Adipocyte (in vitro differentiated cells): ENCODE measurements at regions not wholly inside any gene's neighbourhood (a gene's known extent, or its start where the extent isn't known, plus 50 kb on each side); places are given as distances from the start of the nearest gene placed in this dataset.

Experiments used
- DNase-seq: peaks from one replicate; pipeline ENCODE4 v3.0.0-alpha.2; 2015; ENCODE audit warnings: low read depth
- H3K27me3 ChIP-seq: replicated peaks from 2 replicates; pipeline ENCODE4 v1.7.0; 2013; ENCODE audit warnings: mild to moderate bottlenecking, low read length, moderate library complexity; ENCODE audit not compliant: control insufficient read depth, insufficient read depth
- H3K36me3 ChIP-seq: 2 replicates; pipeline ENCODE4 v1.7.0; 2013; ENCODE audit warnings: low read length, mild to moderate bottlenecking, moderate library complexity; ENCODE audit not compliant: control insufficient read depth, insufficient read depth, severe bottlenecking
- H3K4me1 ChIP-seq: 2 replicates; pipeline ENCODE4 v1.7.0; 2013; ENCODE audit warnings: mild to moderate bottlenecking, low read length, moderate library complexity; ENCODE audit not compliant: control insufficient read depth, insufficient read depth
- H3K4me3 ChIP-seq: 2 replicates; pipeline ENCODE4 v1.7.0; 2013; ENCODE audit warnings: mild to moderate bottlenecking, low read length, moderate library complexity
- H3K9ac ChIP-seq: 2 replicates; pipeline ENCODE4 v1.7.0; 2013; ENCODE audit warnings: mild to moderate bottlenecking, low read length, moderate library complexity
- H3K9me3 ChIP-seq: 2 replicates; pipeline ENCODE4 v1.7.0; 2013; ENCODE audit warnings: mild to moderate bottlenecking, low read length, moderate library complexity; ENCODE audit not compliant: control insufficient read depth

DNA sequence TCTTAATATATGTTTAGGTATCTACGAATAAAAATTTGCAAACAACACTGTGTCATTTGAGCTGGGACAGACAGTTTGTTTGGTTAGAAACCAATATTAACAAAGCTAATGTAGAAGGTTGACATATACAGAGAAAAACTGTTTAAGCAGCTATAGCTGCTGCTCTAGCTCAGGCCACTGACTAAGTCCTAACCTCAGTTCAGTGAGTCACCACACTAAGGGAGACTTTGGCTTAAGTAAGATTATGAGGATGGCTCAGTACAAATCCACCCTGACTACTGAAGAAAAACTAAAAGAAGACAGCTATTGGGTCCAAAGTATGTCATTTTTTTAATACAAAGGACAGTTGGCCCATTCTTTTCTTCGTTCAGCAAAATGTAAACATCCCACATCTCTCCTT, 717.3 kb upstream of the ACTRT1 start:
- H3K9me3 ChIP-seq: peaks cover 9% of the 10 kb centered on the region
- no peak overlapping the region for H3K4me3 ChIP-seq
- no peaks in the 10 kb centered on the region for H3K27me3 ChIP-seq
- H3K9ac ChIP-seq: no peak overlapping the region
- no peaks in the 10 kb centered on the region for H3K4me1 ChIP-seq
- no peaks in the 10 kb centered on the region for H3K36me3 ChIP-seq
- no peak for DNase-seq

DNA sequence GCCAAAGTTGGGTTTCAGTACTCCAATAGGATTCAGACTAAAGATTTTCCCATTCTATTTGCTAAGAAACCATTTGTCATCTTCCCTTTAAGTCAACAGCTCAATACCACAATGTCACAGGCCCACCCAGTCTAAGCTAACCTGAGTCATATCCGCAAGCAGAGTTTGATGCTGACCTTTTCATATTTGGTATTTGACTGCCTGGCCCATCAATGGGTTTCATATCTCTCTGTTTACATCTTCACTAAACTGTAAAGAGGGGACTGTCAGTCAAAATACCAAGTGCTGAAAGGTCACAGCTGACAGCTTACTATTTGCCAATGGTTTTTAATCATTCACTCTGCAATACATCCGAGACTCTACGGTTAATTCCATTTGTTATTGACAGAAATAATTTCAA, 707.5 kb upstream of the ACTRT1 start:
- H3K9me3 ChIP-seq: no peaks in the 10 kb centered on the region
- H3K9ac ChIP-seq: no peak overlapping the region
- DNase-seq: no peak
- H3K4me3 ChIP-seq: no peak overlapping the region
- H3K27me3 ChIP-seq: no peaks in the 10 kb centered on the region
- no peaks in the 10 kb centered on the region for H3K36me3 ChIP-seq
- no peaks in the 10 kb centered on the region for H3K4me1 ChIP-seq

DNA sequence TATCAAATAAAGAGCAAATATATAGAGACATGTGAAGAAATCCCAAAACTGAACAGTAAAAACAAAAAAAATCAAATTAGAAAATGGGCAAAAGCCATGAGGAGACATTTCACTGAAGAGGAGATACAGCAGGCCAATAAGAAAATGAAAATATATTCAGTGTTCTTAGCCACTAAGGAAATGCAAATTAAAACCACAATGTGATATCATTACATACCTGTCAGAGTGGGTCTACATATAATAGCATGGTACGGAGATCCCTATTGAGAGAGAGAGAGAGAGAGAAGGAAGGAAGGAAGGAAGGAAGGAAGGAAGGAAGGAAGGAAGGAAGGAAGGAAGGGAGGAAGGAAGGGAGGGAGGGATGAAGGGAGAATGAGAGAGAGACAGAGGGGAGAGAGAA, 707.0 kb upstream of the ACTRT1 start:
- Histone ChIP-seq H3K4me1 (no peaks in the 10 kb centered on the region), H3K9ac (no peak overlapping the region), H3K27me3 (no peaks in the 10 kb centered on the region), H3K36me3 (no peaks in the 10 kb centered on the region), H3K4me3 (no peak overlapping the region), H3K9me3 (no peaks in the 10 kb centered on the region)
- DNase-seq: no peak

DNA sequence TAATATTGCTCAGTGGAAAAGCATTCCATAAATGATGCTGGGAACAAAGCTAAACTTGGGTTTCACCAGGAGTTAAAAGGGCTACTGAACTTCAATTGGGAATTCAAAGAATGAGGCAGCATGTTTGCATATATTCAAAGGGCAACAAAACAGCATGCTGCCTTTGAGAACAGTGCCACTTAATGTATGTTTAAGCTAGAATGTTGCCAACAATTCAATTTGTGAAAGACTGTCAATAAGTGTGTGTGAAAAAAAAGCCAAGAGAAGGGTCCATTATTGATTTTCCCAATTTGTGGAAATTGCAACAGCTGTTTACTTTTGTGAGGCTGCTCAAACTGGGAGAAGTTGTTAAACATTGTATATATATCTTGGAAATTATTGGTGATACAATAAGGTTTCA, 701.9 kb upstream of the ACTRT1 start:
- Histone ChIP-seq H3K9ac (no peak overlapping the region), H3K4me3 (no peak overlapping the region), H3K4me1 (no peaks in the 10 kb centered on the region), H3K36me3 (no peaks in the 10 kb centered on the region), H3K27me3 (no peaks in the 10 kb centered on the region), H3K9me3 (no peaks in the 10 kb centered on the region)
- DNase-seq: no peak

DNA sequence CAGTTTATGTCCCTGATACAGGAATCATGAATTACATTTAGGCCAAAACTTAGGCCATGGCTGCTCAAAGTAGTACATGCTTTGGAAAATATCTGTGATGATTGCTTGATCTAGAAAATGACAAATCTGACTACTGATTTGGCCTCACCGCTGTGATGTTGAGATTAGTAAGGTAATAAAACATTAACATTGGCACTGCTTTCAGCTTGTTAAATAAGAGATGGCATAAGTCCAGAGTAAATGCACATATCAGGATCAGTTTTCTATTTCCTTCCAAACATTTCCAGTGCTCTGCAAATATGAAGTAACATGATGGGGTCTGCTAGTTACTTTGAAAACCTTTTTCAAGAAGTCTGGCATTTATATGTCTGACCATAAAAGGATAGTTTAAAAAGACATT, 687.3 kb upstream of the ACTRT1 start:
- no peaks in the 10 kb centered on the region for H3K4me1 ChIP-seq
- DNase-seq: no peak

DNA sequence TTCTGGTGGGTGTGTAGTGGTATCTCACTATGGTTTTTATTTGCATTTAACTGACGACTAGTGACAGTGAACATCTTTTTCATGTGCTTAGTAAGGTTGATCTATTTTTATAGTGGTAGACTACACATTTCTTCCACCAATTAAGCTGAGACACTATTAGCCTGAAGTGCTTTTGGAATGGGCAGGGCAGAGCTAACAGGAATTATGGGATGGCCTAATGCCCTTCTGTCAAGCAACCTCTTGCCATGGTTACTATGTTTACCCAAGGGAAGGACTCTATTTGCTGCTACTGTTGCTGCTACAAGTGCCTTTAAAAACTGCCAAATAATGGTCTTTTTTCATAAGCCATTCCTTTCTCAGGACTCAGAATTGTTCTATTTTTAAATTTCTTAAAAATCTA, 676.7 kb upstream of the ACTRT1 start:
- H3K9me3 ChIP-seq: no peaks in the 10 kb centered on the region
- no peaks in the 10 kb centered on the region for H3K27me3 ChIP-seq
- H3K36me3 ChIP-seq: no peaks in the 10 kb centered on the region
- no peak overlapping the region for H3K4me3 ChIP-seq
- no peak for DNase-seq
- H3K4me1 ChIP-seq: no peaks in the 10 kb centered on the region
- H3K9ac ChIP-seq: no peak overlapping the region

More for the DNA sequence above, 687.3 kb upstream of the ACTRT1 start:
- Histone ChIP-seq H3K36me3 (no peaks in the 10 kb centered on the region), H3K9me3 (no peaks in the 10 kb centered on the region), H3K9ac (no peak overlapping the region), H3K27me3 (no peaks in the 10 kb centered on the region), H3K4me3 (no peak overlapping the region)

DNA sequence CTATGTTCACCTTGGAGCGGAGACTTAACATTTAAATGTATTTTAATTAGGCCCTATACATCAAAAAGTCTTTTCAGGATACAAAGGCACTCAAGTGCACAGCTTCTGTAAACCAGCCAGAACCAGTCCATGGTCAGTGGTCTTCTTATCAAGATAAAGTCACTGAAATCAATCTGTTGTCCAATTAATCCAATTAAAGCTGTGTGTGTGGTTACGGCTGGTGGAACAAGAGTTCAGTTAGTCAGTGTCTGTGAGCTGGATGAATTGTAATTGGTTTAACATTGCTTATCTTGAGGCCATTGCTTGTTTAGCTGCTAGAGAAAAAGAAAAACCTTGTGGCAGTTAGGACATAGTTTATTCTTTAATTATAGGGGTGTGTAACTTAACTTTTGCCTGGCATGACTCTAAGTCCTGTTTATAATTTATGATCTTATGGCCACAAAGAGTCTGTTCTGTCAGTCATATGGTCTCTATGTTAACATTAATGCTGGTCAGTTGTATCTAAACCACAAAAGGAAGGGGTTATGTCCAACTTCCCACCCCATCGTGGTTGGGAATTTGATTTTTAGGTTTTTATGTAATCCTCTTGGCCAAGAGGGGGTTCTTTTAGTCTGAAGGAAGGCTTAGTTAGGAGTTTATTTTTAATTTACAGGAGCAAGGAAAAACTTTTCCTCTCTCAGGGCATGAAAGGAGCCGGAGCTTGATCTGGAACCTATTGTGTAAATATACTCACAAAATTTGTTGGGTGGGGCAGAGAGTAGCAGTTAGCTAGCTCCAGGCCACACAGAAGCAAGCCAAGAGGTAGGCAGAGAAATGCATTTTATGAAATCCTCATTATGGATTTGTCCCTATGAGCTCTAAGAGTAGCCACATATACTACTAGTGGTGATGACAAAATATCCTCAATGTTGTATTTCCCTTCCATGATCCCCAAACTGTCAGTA, 665.7 kb upstream of the ACTRT1 start:
- H3K9ac ChIP-seq: no peak overlapping the region
- H3K9me3 ChIP-seq: no peaks in the 10 kb centered on the region
- H3K27me3 ChIP-seq: no peaks in the 10 kb centered on the region
- H3K4me3 ChIP-seq: no peak overlapping the region
- no peaks in the 10 kb centered on the region for H3K4me1 ChIP-seq
- DNase-seq: no peak
- no peaks in the 10 kb centered on the region for H3K36me3 ChIP-seq

DNA sequence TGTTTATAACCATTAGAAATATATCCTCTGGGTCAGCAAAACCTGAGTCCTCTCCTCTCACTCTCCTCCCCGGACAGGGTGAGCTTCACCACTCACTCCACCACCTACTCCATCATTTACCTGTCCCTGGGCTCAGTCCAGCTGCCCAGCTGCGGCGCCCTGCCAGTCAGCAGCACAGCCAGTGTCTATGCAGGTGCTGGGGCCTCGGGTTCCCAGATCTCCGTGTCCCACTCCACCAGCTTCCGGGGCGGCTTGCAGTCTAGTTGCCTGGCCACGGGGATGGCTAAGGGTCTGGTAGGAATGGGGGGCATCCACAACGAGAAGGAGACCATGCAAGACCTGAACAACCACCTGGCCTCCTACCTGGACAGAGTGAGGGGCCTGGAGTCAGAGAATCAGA, 662.2 kb upstream of the ACTRT1 start:
- Histone ChIP-seq H3K9ac (no peak overlapping the region), H3K4me1 (no peaks in the 10 kb centered on the region), H3K4me3 (no peak overlapping the region), H3K9me3 (no peaks in the 10 kb centered on the region), H3K27me3 (no peaks in the 10 kb centered on the region), H3K36me3 (no peaks in the 10 kb centered on the region)
- no peak for DNase-seq

DNA sequence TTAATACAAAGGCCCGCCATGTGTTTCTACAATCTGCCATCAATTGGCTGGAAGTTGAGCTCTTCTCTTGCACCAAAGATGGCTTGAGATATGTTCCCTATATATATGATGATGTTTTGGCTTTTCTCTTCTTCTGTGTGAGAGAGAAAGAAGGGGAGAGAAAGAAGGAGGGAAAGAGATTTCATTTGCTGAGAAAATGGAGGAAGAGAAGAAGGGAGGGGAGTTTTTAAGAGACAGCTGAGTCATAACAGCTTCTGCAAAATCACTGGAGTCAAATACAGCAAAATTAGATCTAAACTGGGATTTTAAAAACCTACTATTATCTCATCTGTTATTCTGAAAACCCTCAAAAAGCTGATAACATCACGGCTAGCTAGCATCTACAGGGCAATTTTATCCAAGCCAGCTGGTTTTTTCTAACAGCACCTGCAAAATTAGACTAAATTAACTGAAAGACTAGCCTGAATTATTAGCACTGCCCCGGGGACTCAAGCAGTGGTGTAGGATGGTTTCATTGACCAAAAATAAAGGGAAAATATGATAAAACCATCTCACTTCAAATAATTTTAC, 647.6 kb upstream of the ACTRT1 start:
- Histone ChIP-seq H3K4me1 (no peaks in the 10 kb centered on the region), H3K4me3 (no peak overlapping the region), H3K9me3 (no peaks in the 10 kb centered on the region), H3K9ac (no peak overlapping the region), H3K36me3 (no peaks in the 10 kb centered on the region), H3K27me3 (no peaks in the 10 kb centered on the region)
- DNase-seq: no peak

DNA sequence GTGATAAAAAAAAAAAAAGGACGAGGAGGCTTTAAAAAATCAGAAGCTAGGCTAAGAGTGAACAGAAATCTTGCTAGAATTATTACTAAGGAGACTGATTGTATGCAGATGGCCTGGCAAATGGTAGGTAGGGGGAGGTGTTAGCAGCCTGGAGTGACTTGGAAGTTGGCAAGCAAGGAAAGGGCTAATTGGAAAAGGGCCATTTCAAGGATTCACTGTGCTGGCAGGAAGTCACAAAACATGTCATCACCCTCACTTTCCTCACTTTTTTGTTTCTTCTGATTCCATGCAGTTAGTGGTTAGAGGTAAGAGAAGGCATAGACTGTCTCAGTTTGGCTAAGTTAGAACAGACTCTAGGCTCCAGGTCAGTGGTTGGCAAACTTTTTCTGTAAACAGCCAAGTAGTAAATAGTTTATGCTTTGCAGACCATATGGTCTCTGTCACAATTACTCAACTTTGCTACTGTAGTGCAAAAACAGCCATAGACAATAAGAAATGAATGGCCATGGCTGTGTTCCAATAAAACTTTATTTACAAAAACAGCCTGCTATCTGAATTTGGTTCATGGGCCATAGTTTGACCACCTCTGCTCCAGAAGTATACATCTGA, 646.5 kb upstream of the ACTRT1 start:
- no peaks in the 10 kb centered on the region for H3K9me3 ChIP-seq
- H3K4me3 ChIP-seq: no peak overlapping the region
- DNase-seq: no peak
- no peaks in the 10 kb centered on the region for H3K27me3 ChIP-seq
- H3K36me3 ChIP-seq: no peaks in the 10 kb centered on the region
- no peak overlapping the region for H3K9ac ChIP-seq
- no peaks in the 10 kb centered on the region for H3K4me1 ChIP-seq

DNA sequence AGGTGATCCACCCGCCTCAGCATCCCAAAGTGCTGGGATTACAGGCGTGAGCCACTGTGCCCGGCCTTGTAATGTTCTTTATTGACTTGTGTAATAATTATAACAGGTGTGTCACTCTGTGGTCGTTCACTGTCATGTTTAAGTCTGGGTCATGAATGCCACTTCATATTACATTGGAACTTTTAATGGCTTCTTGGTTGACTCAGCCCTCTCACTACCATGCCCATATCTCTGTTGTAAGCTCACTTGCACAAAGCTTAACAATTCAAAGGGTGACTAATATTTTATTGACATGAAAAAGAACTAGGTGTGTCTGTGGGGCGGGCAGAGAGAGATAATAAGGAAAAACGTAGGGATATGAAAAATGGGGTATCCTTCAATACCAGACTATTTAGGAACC, 639.7 kb upstream of the ACTRT1 start:
- Histone ChIP-seq H3K9me3 (no peaks in the 10 kb centered on the region), H3K27me3 (no peaks in the 10 kb centered on the region), H3K9ac (no peak overlapping the region), H3K36me3 (no peaks in the 10 kb centered on the region), H3K4me1 (no peaks in the 10 kb centered on the region), H3K4me3 (no peak overlapping the region)
- no peak for DNase-seq
